Adipocyte (in vitro differentiated cells): ENCODE measurements at regions not wholly inside any gene's neighbourhood (a gene's known extent, or its start where the extent isn't known, plus 50 kb on each side); places are given as distances from the start of the nearest gene placed in this dataset.
"Not testable (repeated sequence)": the region's sequence is repeated elsewhere in the genome, so short reads cannot be mapped to it uniquely, and the experiment has no call there.

Experiments
- DNase-seq: peaks from one replicate; pipeline ENCODE4 v3.0.0-alpha.2; 2015; ENCODE audit warnings: low read depth
- H3K27me3 ChIP-seq: replicated peaks from 2 replicates; pipeline ENCODE4 v1.7.0; 2013; ENCODE audit warnings: mild to moderate bottlenecking, low read length, moderate library complexity; ENCODE audit not compliant: control insufficient read depth, insufficient read depth
- H3K36me3 ChIP-seq: 2 replicates; pipeline ENCODE4 v1.7.0; 2013; ENCODE audit warnings: low read length, mild to moderate bottlenecking, moderate library complexity; ENCODE audit not compliant: control insufficient read depth, insufficient read depth, severe bottlenecking
- H3K4me1 ChIP-seq: 2 replicates; pipeline ENCODE4 v1.7.0; 2013; ENCODE audit warnings: mild to moderate bottlenecking, low read length, moderate library complexity; ENCODE audit not compliant: control insufficient read depth, insufficient read depth
- H3K4me3 ChIP-seq: 2 replicates; pipeline ENCODE4 v1.7.0; 2013; ENCODE audit warnings: mild to moderate bottlenecking, low read length, moderate library complexity
- H3K9ac ChIP-seq: 2 replicates; pipeline ENCODE4 v1.7.0; 2013; ENCODE audit warnings: mild to moderate bottlenecking, low read length, moderate library complexity
- H3K9me3 ChIP-seq: 2 replicates; pipeline ENCODE4 v1.7.0; 2013; ENCODE audit warnings: mild to moderate bottlenecking, low read length, moderate library complexity; ENCODE audit not compliant: control insufficient read depth

DNA sequence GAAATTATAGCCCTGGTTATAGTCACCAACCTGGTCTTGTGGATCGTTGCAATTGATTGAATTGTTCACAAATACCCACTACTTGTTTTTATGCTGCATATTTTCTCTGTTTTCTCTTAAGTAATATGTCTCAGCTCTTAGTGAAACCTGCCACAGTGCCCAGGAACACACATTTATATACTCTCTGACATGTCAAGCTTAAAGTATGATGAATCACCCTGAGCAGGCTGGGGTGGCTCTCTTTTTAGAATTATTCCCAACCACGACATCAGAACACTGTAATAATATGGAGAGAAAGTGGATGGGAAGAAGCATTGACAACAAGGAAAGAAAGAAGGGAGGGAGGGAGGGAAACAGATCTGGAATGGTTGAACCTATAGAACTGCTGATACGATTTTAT lies 72.8 kb upstream of the ZNF608 start:
- no peaks in the 10 kb centered on the region for H3K9me3 ChIP-seq
- no peaks in the 10 kb centered on the region for H3K27me3 ChIP-seq

DNA sequence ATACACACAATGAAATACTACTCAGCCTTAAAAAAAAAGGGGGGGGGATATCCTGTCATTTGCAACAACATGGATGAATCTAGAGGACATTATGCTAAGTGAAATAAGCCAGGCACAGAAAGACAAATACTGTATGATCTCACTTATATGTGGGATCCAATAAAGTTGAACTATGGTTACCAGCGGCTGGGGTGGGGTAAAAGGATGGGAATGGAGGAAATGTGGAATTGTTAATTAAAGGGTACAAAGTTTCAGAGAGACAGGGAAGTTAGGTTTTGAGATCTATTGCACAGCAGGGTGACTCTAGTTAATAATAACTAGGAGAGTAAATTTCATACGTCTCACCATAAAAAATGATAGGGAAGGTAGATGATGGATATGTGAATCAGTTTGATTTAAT lies 76.2 kb upstream of the ZNF608 start:
- peaks cover 24% of the 10 kb centered on the region for H3K4me1 ChIP-seq
- no peak overlapping the region for H3K9ac ChIP-seq
- H3K4me3 ChIP-seq: no peak overlapping the region
- no peaks in the 10 kb centered on the region for H3K9me3 ChIP-seq
- DNase-seq: no peak
- H3K36me3 ChIP-seq: no peaks in the 10 kb centered on the region
- H3K27me3 ChIP-seq: no peaks in the 10 kb centered on the region

More for the DNA sequence above, 72.8 kb upstream of the ZNF608 start:
- DNase-seq: peak; percentile 23
- no peaks in the 10 kb centered on the region for H3K36me3 ChIP-seq
- H3K4me3 ChIP-seq: no peak overlapping the region
- no peak overlapping the region for H3K9ac ChIP-seq
- H3K4me1 ChIP-seq: peaks cover 12% of the 10 kb centered on the region

GRCh38 chr5:124823380-124823779 lies 76.9 kb upstream of the ZNF608 start:
- Histone ChIP-seq H3K4me1 (peaks cover 24% of the 10 kb centered on the region), H3K36me3 (no peaks in the 10 kb centered on the region), H3K27me3 (no peaks in the 10 kb centered on the region), H3K9me3 (no peaks in the 10 kb centered on the region), H3K9ac (no peak overlapping the region), H3K4me3 (no peak overlapping the region)
- DNase-seq: peak; percentile 31

- Histone ChIP-seq H3K4me1 (peaks cover 24% of the 10 kb centered on the region), H3K9ac (no peak overlapping the region), H3K36me3 (no peaks in the 10 kb centered on the region), H3K9me3 (no peaks in the 10 kb centered on the region), H3K27me3 (no peaks in the 10 kb centered on the region), H3K4me3 (peak overlapping the region; percentile 42)
- DNase-seq: peak; percentile 78
Observed at GRCh38 chr5:124824637-124825158, 78.3 kb upstream of the ZNF608 start.

DNA sequence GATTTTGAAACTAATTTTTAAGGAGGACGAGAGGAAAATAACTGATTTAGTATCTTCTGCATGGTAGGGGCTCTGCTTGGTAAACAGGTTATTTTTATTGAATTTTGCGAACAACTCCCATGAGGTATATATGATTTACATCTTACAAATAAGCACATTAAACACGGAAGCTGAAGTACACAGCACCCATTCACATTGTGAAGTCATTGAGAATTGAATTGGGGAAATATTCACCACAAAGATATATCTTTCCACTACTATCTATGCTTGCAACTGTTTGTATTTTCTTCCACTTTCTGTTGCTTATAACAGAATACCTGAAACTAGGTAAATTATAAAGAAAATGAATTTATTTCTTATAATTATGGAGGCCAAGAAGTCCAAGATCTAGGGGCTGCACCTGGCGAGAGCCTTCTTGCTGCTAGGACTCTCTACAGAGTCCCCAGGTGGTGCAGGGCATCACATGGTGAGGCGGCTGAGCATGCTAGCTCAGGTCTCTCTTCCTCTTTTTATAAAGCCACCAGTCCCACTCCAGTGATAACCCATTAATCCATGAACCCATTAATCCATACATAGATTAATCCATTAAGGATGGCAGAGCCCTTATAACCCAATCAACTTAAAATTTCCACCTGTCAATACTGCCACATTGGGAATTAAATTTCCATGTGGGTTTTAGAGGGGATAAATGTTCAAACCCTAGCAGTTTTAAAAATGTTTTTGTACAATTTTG lies 79.0 kb upstream of the ZNF608 start:
- no peaks in the 10 kb centered on the region for H3K9me3 ChIP-seq
- no peaks in the 10 kb centered on the region for H3K27me3 ChIP-seq
- no peak for DNase-seq
- no peak overlapping the region for H3K9ac ChIP-seq
- H3K4me1 ChIP-seq: peaks cover 24% of the 10 kb centered on the region
- peak overlapping the region; percentile 42 for H3K4me3 ChIP-seq
- no peaks in the 10 kb centered on the region for H3K36me3 ChIP-seq

DNA sequence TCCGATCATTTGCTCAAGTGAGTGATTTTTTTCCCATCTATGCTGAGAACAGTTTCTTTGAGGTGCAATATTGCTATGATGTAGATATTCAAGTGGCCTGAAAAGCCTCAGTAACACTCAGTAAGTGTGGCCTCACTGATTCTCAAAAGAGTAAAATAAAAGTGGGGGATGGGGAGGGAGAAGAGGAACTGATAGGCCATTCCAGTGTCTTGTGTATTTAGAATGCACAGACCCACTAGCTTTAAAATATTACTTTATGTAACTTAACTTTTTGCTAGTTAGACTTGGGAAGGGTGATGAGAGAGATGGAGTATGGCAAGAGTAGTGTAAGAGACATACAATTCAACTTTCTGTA lies 79.5 kb upstream of the ZNF608 start:
- H3K4me1 ChIP-seq: peaks cover 24% of the 10 kb centered on the region
- no peaks in the 10 kb centered on the region for H3K36me3 ChIP-seq
- no peaks in the 10 kb centered on the region for H3K27me3 ChIP-seq
- DNase-seq: no peak
- no peak overlapping the region for H3K4me3 ChIP-seq
- H3K9ac ChIP-seq: no peak overlapping the region
- no peaks in the 10 kb centered on the region for H3K9me3 ChIP-seq

- H3K9me3 ChIP-seq: peaks cover 5% of the 10 kb centered on the region
- no peak for DNase-seq
- no peaks in the 10 kb centered on the region for H3K36me3 ChIP-seq
- no peak overlapping the region for H3K4me3 ChIP-seq
- peaks cover 16% of the 10 kb centered on the region for H3K4me1 ChIP-seq
- no peaks in the 10 kb centered on the region for H3K27me3 ChIP-seq
- no peak overlapping the region for H3K9ac ChIP-seq
Observed at GRCh38 chr5:124828731-124829234, 82.3 kb upstream of the ZNF608 start.

GRCh38 chr5:124831687-124832240 lies 85.3 kb upstream of the ZNF608 start:
- peaks cover 5% of the 10 kb centered on the region for H3K9me3 ChIP-seq

DNA sequence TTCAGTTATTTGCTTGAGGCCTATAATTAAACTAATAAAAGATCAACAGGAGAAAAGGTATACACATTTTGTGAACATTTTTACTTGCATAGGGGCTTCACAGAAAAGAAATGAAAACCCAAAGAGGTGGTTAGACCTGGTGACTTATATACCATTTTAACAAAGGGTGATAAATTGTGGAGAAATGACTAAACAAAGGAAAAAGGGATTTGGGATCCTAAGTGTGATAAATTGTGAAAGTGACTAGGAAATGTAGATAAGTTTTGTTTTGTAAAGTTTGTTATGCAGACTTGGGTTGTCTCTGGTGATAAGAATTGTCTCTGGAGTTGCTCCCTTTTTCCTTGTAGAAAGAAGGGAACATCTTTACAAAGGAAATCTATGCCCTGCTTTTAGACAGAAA lies 86.1 kb upstream of the ZNF608 start:
- Histone ChIP-seq H3K27me3 (no peaks in the 10 kb centered on the region), H3K36me3 (no peaks in the 10 kb centered on the region), H3K4me1 (no peaks in the 10 kb centered on the region), H3K9ac (no peak overlapping the region), H3K9me3 (peaks cover 5% of the 10 kb centered on the region), H3K4me3 (no peak overlapping the region)
- DNase-seq: no peak

More at GRCh38 chr5:124831687-124832240, 85.3 kb upstream of the ZNF608 start:
- H3K27me3 ChIP-seq: no peaks in the 10 kb centered on the region
- no peak overlapping the region for H3K4me3 ChIP-seq
- no peaks in the 10 kb centered on the region for H3K4me1 ChIP-seq
- H3K36me3 ChIP-seq: no peaks in the 10 kb centered on the region
- no peak overlapping the region for H3K9ac ChIP-seq
- DNase-seq: no peak

DNA sequence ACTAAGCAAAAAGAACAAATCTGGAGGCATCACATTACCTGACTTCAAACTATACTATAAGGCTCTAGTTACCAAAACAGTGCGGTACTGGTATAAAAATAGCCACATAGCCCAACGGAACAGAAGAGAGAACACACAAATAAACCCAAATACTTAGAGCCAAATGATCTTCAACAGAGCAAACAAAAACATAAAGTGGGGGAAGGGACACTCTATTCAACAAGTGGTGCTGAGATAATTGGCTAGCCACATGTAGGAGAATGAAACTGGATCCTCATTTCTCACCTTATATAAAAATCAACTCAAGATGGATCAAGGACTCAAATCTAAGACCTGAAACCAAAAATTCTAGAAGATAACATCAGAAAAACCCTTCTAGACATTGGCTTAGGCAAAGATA lies 89.9 kb upstream of the ZNF608 start:
- not testable (repeated sequence) for DNase-seq, H3K4me3 ChIP-seq, H3K36me3 ChIP-seq, H3K4me1 ChIP-seq, H3K27me3 ChIP-seq, H3K9me3 ChIP-seq, H3K9ac ChIP-seq

- Histone ChIP-seq H3K4me3 (no peak overlapping the region), H3K9me3 (no peaks in the 10 kb centered on the region), H3K36me3 (no peaks in the 10 kb centered on the region), H3K27me3 (no peaks in the 10 kb centered on the region), H3K4me1 (peaks cover 10% of the 10 kb centered on the region), H3K9ac (no peak overlapping the region)
- peak; percentile 17 for DNase-seq
Observed at GRCh38 chr5:124839371-124839998, 93.0 kb upstream of the ZNF608 start.
